Liver (tissue), 3 donors: ENCODE measurements at regions not wholly inside any gene's neighbourhood (a gene's known extent, or its start where the extent isn't known, plus 50 kb on each side); places are given as distances from the start of the nearest gene placed in this dataset.

Experiments used
- CTCF ChIP-seq: fragments of 150-350 bp; IDR thresholded peaks from 2 replicates; pipeline ENCODE4 v1.5.1; 2017; ENCODE audit warnings: improper control_type of control experiment, low read depth, low read length; ENCODE audit not compliant: missing input control
- JUND ChIP-seq, 2 donors: IDR thresholded peaks; 2 replicates each; pipeline ENCODE4 v1.6.1; 2016; ENCODE audit warnings: antibody characterized with exemption in 2 of 2
- REST ChIP-seq: IDR thresholded peaks from 2 replicates; pipeline ENCODE4 v1.6.1; 2016; ENCODE audit warnings: antibody characterized with exemption, mild to moderate bottlenecking
- SP1 ChIP-seq: IDR thresholded peaks from 2 replicates; pipeline ENCODE4 v1.6.1; 2018; ENCODE audit warnings: antibody characterized with exemption, mild to moderate bottlenecking
- YY1 ChIP-seq: IDR thresholded peaks from 2 replicates; pipeline ENCODE4 v1.6.1; 2016; ENCODE audit warnings: antibody characterized with exemption, mild to moderate bottlenecking
- donor health status: healthy.
- donor health status: healthy.

GRCh38 chrX:40445691-40446090 is 135.1 kb upstream of the ATP6AP2 start:
- no peak for TF ChIP-seq REST
- no peak for TF ChIP-seq SP1
- TF ChIP-seq YY1 = no peak
- TF ChIP-seq CTCF = no peak
- no peak for TF ChIP-seq JUND (IDR thresholded peaks at IDR 0.05)
